KMS-11 (cell line): ENCODE measurements at regions not wholly inside any gene's neighbourhood (a gene's known extent, or its start where the extent isn't known, plus 50 kb on each side); places are given as distances from the start of the nearest gene placed in this dataset.

Experiments
- H2AFZ ChIP-seq: fragments of 200-600 bp; sonication (generic); 2 replicates; pipeline ENCODE4 v1.6.1; 2016; ENCODE audit warnings: antibody characterized with exemption, mixed run types, low read depth
- H3K27ac ChIP-seq: fragments of 200-600 bp; sonication (generic); 2 replicates; pipeline ENCODE4 v1.6.1; 2016; ENCODE audit warnings: mild to moderate bottlenecking, mixed run types
- H3K27me3 ChIP-seq: fragments of 200-600 bp; sonication (generic); 2 replicates; pipeline ENCODE4 v1.6.1; 2017; ENCODE audit warnings: mild to moderate bottlenecking, low read depth, mixed run types, moderate library complexity; ENCODE audit not compliant: insufficient read depth
- H3K36me3 ChIP-seq: fragments of 200-600 bp; sonication (generic); 2 replicates; pipeline ENCODE4 v1.6.1; 2017; ENCODE audit warnings: mild to moderate bottlenecking, mixed run types; ENCODE audit not compliant: insufficient read depth
- H3K4me1 ChIP-seq: fragments of 200-600 bp; sonication (generic); 2 replicates; pipeline ENCODE4 v1.6.1; 2016; ENCODE audit warnings: mild to moderate bottlenecking, low read depth, mixed run types; ENCODE audit not compliant: poor library complexity, severe bottlenecking
- H3K4me2 ChIP-seq: fragments of 200-600 bp; sonication (generic); 2 replicates; pipeline ENCODE4 v1.7.0; 2016; ENCODE audit warnings: mild to moderate bottlenecking, mixed run types
- H3K4me3 ChIP-seq: fragments of 200-600 bp; sonication (generic); IDR thresholded peaks from 2 replicates; pipeline ENCODE4 v1.6.1; 2017; ENCODE audit warnings: low read depth, low read length, mixed read lengths; ENCODE audit not compliant: insufficient read depth
- H3K79me2 ChIP-seq: fragments of 200-600 bp; sonication (generic); 2 replicates; pipeline ENCODE4 v1.6.1; 2016; ENCODE audit warnings: low read depth, mixed run types; ENCODE audit not compliant: insufficient read depth
- H3K9ac ChIP-seq: fragments of 200-600 bp; sonication (generic); 2 replicates; pipeline ENCODE4 v1.6.1; 2016; ENCODE audit warnings: mild to moderate bottlenecking, mixed run types
- H4K20me1 ChIP-seq: fragments of 200-600 bp; sonication (generic); 2 replicates; pipeline ENCODE4 v1.6.1; 2016; ENCODE audit warnings: mild to moderate bottlenecking, mixed run types; ENCODE audit not compliant: insufficient read depth
- TF ChIP-seq, protein P1 (sequence below): fragments of 200-600 bp; sonication (generic); conservative IDR thresholded peaks from 2 replicates; pipeline ENCODE4 v1.6.1; 2017; ENCODE audit warnings: low read depth, mild to moderate bottlenecking, antibody characterized with exemption, low read length, moderate library complexity, mixed read lengths

DNA sequence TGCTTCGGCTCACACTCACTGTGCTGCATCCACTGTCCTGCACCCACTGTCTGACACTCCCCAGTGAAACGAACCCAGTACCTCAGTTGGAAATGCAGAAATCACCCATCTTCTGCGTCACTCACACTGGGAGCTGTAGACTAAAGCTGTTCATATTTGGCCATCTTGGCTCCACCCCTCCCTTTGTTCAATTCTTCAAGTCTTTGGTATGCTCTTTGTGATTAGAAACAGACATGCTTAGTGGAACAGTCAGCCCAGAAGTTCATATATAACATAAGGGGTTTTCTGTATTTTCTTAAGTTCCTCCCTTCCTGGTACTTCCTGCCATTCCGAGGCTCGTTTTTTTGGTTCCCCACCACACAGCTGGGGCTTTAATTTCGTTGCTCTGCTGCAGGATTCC is 398.5 kb upstream of the DYNLRB2 start:
- Histone ChIP-seq H4K20me1 (no peaks in the 10 kb centered on the region), H3K79me2 (no peaks in the 10 kb centered on the region), H3K36me3 (no peaks in the 10 kb centered on the region), H3K4me3 (no peak overlapping the region), H3K27me3 (no peaks in the 10 kb centered on the region), H3K27ac (peak overlapping the region; percentile 69; the same call in 1 of the 2 replicates), H3K4me1 (peaks cover 48% of the 10 kb centered on the region), H3K4me2 (peak overlapping the region; percentile 69), H2AFZ (peak overlapping the region; percentile 55; the same call in 1 of the 2 replicates), H3K9ac (no peak overlapping the region)
- TF ChIP-seq, protein P1, sequence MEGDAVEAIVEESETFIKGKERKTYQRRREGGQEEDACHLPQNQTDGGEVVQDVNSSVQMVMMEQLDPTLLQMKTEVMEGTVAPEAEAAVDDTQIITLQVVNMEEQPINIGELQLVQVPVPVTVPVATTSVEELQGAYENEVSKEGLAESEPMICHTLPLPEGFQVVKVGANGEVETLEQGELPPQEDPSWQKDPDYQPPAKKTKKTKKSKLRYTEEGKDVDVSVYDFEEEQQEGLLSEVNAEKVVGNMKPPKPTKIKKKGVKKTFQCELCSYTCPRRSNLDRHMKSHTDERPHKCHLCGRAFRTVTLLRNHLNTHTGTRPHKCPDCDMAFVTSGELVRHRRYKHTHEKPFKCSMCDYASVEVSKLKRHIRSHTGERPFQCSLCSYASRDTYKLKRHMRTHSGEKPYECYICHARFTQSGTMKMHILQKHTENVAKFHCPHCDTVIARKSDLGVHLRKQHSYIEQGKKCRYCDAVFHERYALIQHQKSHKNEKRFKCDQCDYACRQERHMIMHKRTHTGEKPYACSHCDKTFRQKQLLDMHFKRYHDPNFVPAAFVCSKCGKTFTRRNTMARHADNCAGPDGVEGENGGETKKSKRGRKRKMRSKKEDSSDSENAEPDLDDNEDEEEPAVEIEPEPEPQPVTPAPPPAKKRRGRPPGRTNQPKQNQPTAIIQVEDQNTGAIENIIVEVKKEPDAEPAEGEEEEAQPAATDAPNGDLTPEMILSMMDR, result no peak

DNA sequence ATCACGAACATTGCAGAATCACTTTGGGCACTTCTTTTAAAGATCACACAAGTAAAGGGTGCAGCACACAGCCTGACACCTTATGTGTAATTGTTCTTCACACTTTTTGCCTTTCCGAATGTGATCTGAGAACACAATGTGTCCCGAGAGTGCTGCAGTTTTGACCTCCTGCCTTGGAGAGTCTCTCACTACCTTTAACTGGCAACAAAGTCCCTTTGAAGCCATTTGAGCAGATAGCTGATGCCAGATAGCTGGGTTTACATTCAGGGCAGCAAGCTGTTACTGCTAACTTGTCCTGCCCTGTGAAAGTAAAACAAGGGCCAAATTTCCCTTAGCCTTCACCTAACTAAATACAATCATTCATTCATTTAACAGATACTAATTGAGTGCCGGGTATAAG is 411.0 kb upstream of the DYNLRB2 start:
- H3K4me3 ChIP-seq, result no peak overlapping the region
- no peaks in the 10 kb centered on the region for H3K4me1 ChIP-seq
- no peaks in the 10 kb centered on the region for H3K36me3 ChIP-seq
- no peaks in the 10 kb centered on the region for H4K20me1 ChIP-seq
- TF ChIP-seq, protein P1, result no peak
- no peaks in the 10 kb centered on the region for H3K27me3 ChIP-seq
- no peak overlapping the region for H3K27ac ChIP-seq
- H3K79me2 ChIP-seq, result no peaks in the 10 kb centered on the region
- H3K9ac ChIP-seq, result no peak overlapping the region
- H3K4me2 ChIP-seq, result no peak overlapping the region
- H2AFZ ChIP-seq, result no peak overlapping the region

DNA sequence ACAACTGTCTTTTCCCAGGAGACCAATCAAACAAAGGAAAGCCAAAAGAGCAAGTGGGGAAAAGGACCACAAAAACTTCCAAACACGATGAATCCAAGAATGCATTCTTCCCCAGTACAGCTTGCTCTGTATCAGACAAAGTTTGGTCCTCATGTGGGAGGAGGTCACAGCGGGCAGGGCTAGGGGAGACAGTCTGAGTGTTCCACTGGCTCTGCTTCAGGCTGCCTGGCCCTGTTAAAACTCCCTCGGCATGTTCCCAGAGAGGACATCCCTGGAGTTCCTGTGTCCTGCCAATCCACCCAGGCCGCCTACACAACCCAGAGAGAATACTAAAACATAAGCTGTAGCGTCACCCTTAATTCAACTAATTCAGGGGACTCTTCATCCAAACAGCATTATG is 415.1 kb upstream of the DYNLRB2 start:
- H3K4me1 ChIP-seq, result no peaks in the 10 kb centered on the region
- H2AFZ ChIP-seq, result no peak overlapping the region
- no peaks in the 10 kb centered on the region for H3K36me3 ChIP-seq
- no peak overlapping the region for H3K9ac ChIP-seq
- no peak overlapping the region for H3K27ac ChIP-seq
- H3K4me2 ChIP-seq, result no peak overlapping the region
- no peaks in the 10 kb centered on the region for H3K27me3 ChIP-seq
- H3K79me2 ChIP-seq, result no peaks in the 10 kb centered on the region
- no peaks in the 10 kb centered on the region for H4K20me1 ChIP-seq
- no peak overlapping the region for H3K4me3 ChIP-seq
- TF ChIP-seq, protein P1, result no peak

DNA sequence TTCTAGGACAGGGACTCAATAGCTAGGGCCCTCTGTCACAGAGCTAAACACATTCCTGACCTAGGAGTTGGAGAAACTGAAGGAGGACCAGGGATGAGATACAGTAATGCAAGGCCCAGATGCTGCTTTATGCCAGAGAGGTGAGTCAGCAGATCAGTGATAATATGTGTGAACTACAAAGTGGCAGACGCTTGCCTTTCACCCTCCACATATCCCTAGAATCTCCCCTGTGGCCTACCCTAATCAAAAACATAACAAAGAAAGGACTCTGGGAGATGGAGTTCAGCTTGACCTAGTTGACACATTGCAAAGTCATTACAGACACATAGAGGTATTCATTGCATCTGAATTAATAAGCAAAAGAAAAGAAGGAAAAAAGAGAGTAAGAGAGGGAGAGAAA is 417.6 kb upstream of the DYNLRB2 start:
- H2AFZ ChIP-seq, result no peak overlapping the region
- no peaks in the 10 kb centered on the region for H4K20me1 ChIP-seq
- H3K4me2 ChIP-seq, result no peak overlapping the region
- H3K4me3 ChIP-seq, result no peak overlapping the region
- no peaks in the 10 kb centered on the region for H3K27me3 ChIP-seq
- H3K9ac ChIP-seq, result no peak overlapping the region
- TF ChIP-seq, protein P1, result no peak
- no peaks in the 10 kb centered on the region for H3K4me1 ChIP-seq
- no peaks in the 10 kb centered on the region for H3K36me3 ChIP-seq
- H3K27ac ChIP-seq, result no peak overlapping the region
- H3K79me2 ChIP-seq, result no peaks in the 10 kb centered on the region
